Tongue (tissue), 1 donor: ENCODE measurements at regions not wholly inside any gene's neighbourhood (a gene's known extent, or its start where the extent isn't known, plus 50 kb on each side); places are given as distances from the start of the nearest gene placed in this dataset.

Experiments used
- DNase-seq: peaks from one replicate; pipeline ENCODE4 v3.0.0-alpha.2; 2015

GRCh38 chr14:85243321-85243720 lies 286.6 kb upstream of the FLRT2 start:
- no peak for DNase-seq

DNA sequence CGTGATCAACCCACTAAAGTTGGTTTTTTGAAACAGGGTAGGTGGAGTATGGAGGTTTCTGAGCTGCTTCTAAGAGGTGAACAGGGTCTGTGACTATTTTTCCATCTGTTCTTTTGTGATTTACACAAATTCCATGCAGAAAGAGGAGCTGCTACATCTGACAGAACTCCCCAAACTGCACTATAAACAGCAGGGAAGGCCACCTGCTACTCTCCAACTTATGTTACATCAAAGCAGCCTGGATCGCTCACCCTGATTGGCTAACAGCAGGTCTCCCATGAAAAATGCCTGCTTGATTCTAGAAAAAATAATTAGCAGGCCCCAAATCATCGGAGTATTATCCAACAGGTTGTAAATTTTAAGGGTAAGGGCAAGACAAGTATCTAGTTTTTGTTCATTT lies 282.9 kb upstream of the FLRT2 start:
- DNase-seq: peak; percentile 39

GRCh38 chr14:85248881-85249635 lies 280.9 kb upstream of the FLRT2 start:
- DNase-seq: no peak

GRCh38 chr14:85250414-85251189 lies 279.3 kb upstream of the FLRT2 start:
- DNase-seq: peak; percentile 30

GRCh38 chr14:85252011-85252410 lies 277.9 kb upstream of the FLRT2 start:
- no peak for DNase-seq

GRCh38 chr14:85254711-85255110 lies 275.2 kb upstream of the FLRT2 start:
- peak; percentile 40 for DNase-seq

- no peak for DNase-seq
Observed at GRCh38 chr14:85257287-85257686, 272.7 kb upstream of the FLRT2 start.

DNA sequence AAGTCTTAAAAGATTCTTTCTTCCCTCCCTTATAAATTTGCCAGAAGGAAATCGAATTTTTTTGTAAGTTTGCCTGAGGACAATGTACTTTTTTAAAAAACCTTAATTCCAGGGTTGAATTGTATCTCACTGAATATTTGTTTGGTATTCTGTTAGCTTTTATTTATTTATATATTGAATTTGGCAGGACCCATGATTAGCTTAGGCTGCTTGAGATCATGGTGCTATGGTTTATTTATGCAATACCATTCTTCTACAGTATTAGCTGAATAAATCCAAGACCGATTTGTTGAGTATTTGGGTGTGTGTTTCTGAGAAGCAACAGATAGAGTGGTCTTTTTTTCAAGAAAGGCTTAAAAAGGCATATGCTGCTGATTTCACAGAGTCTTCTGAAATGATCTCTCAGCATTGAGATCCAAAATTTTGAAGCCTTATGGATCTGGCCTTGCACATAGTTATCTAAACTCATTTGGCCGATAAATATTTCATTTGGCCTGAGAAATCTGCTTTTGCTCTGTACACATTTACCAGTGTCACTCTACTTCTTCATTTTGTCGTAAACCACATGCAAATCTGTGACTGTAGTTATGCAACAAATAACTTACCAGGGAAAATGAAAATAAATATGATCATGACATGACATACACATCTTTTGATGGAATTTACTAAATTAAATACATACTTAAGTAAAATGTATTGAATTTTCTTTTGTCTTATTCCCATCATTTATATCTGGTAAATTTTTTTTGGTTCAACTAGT lies 265.8 kb upstream of the FLRT2 start:
- no peak for DNase-seq

DNA sequence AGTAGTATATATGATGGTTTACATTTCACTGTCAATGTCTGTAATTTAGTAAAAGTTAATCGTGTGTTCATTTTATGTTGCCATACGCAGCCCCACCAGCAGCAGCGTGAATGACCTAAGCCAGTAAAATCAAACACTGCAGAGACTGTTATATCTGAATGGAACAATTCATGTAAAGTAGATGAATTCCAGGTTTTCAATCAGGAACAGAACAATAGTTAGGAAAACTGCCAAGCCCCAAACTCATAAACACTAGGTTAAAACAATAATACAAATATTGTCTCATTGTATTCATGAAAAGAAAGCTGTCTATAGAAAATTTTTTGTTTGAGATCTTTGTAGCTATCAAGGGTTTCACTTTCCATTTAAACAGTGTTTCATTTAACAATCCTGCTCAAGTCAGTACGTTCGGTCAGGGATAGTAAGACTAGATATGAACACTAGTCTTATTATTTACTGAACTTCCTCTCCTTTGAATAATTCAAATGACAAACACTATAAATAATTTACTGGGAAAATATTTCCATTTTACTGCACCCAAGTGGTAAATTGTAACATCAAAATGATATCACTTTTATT lies 256.8 kb upstream of the FLRT2 start:
- DNase-seq: no peak

DNA sequence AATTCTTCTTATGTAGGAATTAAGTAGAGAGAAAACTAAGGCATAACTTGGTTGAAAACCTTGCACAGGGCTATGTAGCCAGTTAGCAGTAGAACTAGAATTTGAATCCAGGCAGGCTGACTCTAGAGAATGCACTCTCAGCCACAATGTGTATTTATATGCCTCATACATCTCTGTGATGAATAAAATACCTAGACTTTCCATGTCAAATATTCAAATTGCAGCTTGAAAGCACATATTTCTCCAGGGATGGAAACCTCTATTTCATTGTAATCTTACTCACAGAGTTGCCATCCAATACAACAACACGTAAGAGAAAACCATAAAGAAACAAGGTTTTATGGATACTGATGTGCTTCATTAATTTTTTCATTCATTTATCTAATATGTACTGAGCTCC lies 256.0 kb upstream of the FLRT2 start:
- no peak for DNase-seq

- DNase-seq: no peak
Observed at GRCh38 chr14:85276161-85276978, 253.6 kb upstream of the FLRT2 start.

- no peak for DNase-seq
Observed at GRCh38 chr14:85276979-85277228, 253.0 kb upstream of the FLRT2 start.

DNA sequence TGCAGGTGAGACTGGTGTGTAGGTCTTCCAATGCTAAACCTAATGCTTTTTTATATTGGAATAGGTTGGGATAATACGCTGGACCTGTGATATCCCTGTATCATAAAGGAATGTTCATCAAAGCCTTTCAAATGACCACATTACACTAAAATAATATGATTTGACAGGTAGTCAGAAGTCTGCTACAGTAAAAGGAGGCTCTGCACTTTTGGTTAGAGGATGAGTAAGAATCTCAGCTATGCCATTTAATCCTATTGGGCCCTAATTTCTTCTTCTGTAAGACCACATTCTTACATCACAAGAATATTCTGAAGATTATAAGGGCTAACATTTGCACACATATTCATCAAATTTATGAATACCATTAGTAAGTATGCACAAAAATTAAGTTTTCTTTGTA lies 250.5 kb upstream of the FLRT2 start:
- DNase-seq: no peak

- no peak for DNase-seq
Observed at GRCh38 chr14:85280074-85280473, 249.9 kb upstream of the FLRT2 start.

DNA sequence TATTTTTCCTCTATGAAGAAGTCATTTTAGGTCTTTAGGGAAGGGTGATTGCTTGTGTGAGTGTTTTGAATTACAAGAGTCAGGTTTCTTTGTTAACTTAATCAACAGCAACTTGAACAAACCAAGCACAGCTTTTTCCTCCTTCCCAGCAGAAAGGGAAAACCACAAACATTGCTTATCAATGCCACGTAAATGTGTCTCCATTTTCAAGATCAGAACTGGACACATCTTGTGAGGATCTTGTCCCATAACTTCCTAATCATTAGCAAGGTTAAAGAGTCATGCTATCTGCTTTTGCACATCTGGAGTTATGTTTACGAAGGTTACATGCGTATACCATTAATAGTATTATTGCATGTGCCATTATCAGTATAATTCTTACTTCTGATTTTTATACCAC lies 248.0 kb upstream of the FLRT2 start:
- DNase-seq: no peak

DNA sequence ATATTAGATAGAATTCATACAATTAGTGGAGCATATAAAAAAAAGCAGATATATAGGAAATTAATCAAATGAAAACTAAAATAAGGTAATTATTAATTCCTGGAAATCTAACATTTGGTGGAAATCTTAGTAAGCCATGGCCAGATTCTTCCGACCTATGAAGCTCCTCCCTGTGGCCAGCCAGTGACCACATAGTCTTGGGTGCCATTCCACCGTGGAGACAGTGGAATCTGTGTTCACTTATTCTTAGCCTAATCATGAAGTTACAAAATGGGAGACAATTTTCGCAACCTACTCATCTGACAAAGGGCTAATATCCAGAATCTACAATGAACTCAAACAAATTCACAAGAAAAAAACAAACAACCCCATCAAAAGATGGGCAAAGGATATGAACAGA lies 241.9 kb upstream of the FLRT2 start:
- DNase-seq: no peak

- no peak for DNase-seq
Observed at GRCh38 chr14:85291731-85292130, 238.2 kb upstream of the FLRT2 start.

DNA sequence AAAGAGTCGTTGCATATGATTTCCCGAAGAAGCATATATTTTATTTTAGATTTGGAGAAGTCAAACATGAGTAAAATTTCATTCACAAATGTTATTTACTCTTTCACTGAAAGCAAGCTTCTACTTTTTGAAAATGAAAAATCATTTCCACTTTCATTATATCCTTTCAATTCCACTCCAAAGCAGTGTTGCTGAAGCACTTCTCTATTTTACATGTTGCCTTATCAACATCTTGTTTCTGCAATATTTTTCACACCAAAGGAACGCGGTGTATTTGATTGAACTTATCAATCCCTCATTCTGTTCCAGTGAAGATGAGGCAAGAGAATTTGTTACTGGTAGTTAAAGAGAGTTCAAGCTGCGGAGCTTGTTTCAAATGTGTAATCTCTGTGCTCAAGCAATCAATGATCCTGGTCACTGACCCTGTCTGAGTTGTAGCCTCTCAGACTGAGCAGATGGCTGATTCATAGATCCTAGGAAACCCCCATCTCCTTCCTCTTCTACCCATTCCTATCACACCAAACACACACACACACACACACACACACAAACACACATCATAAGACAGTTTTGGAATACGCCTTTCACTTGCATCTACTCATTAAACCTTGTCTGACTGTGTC lies 236.2 kb upstream of the FLRT2 start:
- DNase-seq: no peak

GRCh38 chr14:85295318-85295717 lies 234.6 kb upstream of the FLRT2 start:
- peak; percentile 13 for DNase-seq

DNA sequence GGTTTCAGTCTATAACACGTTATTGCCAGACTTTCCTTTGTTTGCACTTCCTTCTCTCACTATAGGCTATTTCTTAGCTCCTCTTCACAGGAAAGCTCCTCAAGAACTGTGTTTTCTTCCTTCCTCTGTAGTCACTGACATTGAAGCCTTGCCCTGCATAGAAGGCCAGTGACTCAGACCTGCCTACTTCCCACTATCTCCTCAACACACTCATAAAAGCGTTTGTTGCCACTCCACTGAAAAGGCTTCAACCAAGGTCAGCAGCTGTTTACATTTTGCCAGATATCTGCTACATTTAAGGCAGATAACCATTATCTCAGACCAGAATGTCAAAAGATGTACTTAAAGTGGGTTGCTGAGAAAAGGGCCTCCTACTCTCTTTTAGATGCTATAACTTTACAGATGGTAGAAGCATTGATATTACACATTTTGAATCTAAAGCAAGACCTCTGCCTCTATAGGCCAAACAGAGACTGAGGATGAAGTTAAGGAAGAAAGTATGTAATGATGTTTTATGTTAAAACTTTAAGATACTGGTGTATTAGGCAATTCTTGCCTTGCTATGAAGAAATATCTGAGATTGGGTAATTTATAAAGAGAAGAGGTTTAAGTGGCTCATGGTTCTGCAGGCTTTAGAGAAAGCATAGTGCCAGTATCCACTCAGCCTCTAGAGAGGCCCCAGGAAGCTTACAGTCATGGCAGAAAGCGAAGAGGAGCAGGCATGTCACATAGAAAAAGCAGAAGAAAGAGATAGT lies 233.3 kb upstream of the FLRT2 start:
- DNase-seq: no peak

GRCh38 chr14:85300107-85300506 lies 229.8 kb upstream of the FLRT2 start:
- no peak for DNase-seq
